ENCODE measurements at regions not wholly inside any gene's neighbourhood (a gene's known extent, or its start where the extent isn't known, plus 50 kb on each side); places are given as distances from the start of the nearest gene placed in this dataset.

- TF ChIP-seq YY1 (IDR thresholded peaks at IDR 0.05; ENCODE audit: low read depth) (no peak), TEAD4 (IDR thresholded peaks at IDR 0.05) (no peak), EGR1 (IDR thresholded peaks at IDR 0.05) (no peak), TAF1 (IDR thresholded peaks at IDR 0.05; ENCODE audit: low read depth) (no peak), USF1 (IDR thresholded peaks at IDR 0.05) (no peak), FOXM1 (IDR thresholded peaks at IDR 0.05; ENCODE audit: borderline replicate concordance, low read depth) (no peak), RAD21 (IDR thresholded peaks at IDR 0.05; ENCODE audit: low read depth) (no peak), EP300 (IDR thresholded peaks at IDR 0.05; ENCODE audit: borderline replicate concordance) (no peak), ZBTB7A (IDR thresholded peaks at IDR 0.05; ENCODE audit: low read depth) (no peak), CREB1 (IDR thresholded peaks at IDR 0.05; ENCODE audit: low read depth) (no peak), CEBPB (IDR thresholded peaks at IDR 0.05) (no peak), TCF12 (IDR thresholded peaks at IDR 0.05; ENCODE audit: low read depth) (no peak)
- TF ChIP-seq, protein P1, sequence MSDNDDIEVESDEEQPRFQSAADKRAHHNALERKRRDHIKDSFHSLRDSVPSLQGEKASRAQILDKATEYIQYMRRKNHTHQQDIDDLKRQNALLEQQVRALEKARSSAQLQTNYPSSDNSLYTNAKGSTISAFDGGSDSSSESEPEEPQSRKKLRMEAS (IDR thresholded peaks at IDR 0.05), result no peak
- TF ChIP-seq, protein P2, sequence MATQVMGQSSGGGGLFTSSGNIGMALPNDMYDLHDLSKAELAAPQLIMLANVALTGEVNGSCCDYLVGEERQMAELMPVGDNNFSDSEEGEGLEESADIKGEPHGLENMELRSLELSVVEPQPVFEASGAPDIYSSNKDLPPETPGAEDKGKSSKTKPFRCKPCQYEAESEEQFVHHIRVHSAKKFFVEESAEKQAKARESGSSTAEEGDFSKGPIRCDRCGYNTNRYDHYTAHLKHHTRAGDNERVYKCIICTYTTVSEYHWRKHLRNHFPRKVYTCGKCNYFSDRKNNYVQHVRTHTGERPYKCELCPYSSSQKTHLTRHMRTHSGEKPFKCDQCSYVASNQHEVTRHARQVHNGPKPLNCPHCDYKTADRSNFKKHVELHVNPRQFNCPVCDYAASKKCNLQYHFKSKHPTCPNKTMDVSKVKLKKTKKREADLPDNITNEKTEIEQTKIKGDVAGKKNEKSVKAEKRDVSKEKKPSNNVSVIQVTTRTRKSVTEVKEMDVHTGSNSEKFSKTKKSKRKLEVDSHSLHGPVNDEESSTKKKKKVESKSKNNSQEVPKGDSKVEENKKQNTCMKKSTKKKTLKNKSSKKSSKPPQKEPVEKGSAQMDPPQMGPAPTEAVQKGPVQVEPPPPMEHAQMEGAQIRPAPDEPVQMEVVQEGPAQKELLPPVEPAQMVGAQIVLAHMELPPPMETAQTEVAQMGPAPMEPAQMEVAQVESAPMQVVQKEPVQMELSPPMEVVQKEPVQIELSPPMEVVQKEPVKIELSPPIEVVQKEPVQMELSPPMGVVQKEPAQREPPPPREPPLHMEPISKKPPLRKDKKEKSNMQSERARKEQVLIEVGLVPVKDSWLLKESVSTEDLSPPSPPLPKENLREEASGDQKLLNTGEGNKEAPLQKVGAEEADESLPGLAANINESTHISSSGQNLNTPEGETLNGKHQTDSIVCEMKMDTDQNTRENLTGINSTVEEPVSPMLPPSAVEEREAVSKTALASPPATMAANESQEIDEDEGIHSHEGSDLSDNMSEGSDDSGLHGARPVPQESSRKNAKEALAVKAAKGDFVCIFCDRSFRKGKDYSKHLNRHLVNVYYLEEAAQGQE (IDR thresholded peaks at IDR 0.05; ENCODE audit: low read depth), result no peak
These were observed 73.4 kb upstream of the BNIP2 start for GRCh38 chr15:59762558-59762957.

Measured in Ishikawa (cell line).